ENCODE measurements at regions not wholly inside any gene's neighbourhood (a gene's known extent, or its start where the extent isn't known, plus 50 kb on each side); places are given as distances from the start of the nearest gene placed in this dataset.
"Not testable (repeated sequence)": the region's sequence is repeated elsewhere in the genome, so short reads cannot be mapped to it uniquely, and the experiment has no call there.

DNA sequence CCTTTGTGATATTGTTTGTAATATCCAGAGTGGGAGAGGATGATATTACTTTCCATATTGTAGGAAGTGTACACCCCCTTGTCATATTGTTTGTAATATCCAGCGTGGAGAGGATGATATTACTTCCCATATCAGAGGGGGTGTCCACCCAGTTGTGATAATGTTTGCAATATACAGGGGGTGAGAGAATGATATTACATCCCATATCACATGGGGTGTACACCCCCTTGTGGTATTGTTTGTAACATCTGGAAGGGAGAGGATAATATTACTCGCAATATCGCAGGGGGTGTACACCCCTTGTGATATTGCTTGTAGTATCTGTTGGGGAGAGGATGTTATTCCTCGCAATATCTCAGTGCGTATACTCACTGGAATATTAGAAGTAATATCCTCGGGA is 61.5 kb downstream of the PRSS23 start:
- Mint-ChIP-seq H3K36me3 (ENCODE audit: low read depth) (no peaks in the 10 kb centered on the region), H3K4me1 (ENCODE audit: low read depth) (no peaks in the 10 kb centered on the region), H3K4me3 (no peak overlapping the region), H3K27me3 (ENCODE audit: insufficient read depth) (peaks cover 3% of the 10 kb centered on the region), H3K27ac (no peak overlapping the region), H3K9me3 (no peaks in the 10 kb centered on the region)
- DNase-seq (ENCODE audit: low spot score): no peak
- intact Hi-C loops (cut with micrococcal nuclease): no loop called here

DNA sequence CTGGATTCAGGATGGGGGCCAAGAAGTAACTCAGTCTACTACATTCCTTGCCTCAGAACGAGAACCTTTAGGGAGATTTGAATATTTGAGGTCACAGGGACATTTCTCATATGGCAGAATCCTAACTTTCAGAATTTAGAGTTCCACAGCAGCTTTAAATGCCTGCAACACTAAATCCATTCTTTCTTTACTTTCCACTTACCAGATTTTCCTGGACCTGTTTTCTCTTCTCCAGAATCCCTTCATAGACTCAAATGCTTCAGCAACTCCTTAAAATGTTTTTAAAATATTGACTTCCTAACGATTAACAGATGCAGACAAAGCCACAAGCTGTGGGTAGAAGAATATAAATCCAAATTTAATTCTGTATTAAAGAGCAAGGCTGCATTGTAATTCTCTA is 63.1 kb downstream of the PRSS23 start:
- intact Hi-C loops (cut with micrococcal nuclease): no loop called here
- DNase-seq (ENCODE audit: low spot score): no peak
- no peak overlapping the region for H3K27ac Mint-ChIP-seq
- no peaks in the 10 kb centered on the region for H3K9me3 Mint-ChIP-seq
- H3K4me3 Mint-ChIP-seq: no peak overlapping the region
- no peaks in the 10 kb centered on the region for H3K36me3 Mint-ChIP-seq (ENCODE audit: low read depth)
- peaks cover 3% of the 10 kb centered on the region for H3K27me3 Mint-ChIP-seq (ENCODE audit: insufficient read depth)
- H3K4me1 Mint-ChIP-seq (ENCODE audit: low read depth): no peaks in the 10 kb centered on the region

- H3K27me3 Mint-ChIP-seq (ENCODE audit: insufficient read depth): peaks cover 5% of the 10 kb centered on the region
- DNase-seq (ENCODE audit: low spot score): no peak
- no peak overlapping the region for H3K4me3 Mint-ChIP-seq
- H3K27ac Mint-ChIP-seq: no peak overlapping the region
- no peaks in the 10 kb centered on the region for H3K9me3 Mint-ChIP-seq
- intact Hi-C loops (cut with micrococcal nuclease): loop anchor here (5.0 kb wide), 1 partner anchor 408 kb away; no protein-coding TSS in a partner anchor
- no peaks in the 10 kb centered on the region for H3K4me1 Mint-ChIP-seq (ENCODE audit: low read depth)
- H3K36me3 Mint-ChIP-seq (ENCODE audit: low read depth): no peaks in the 10 kb centered on the region
These were observed 65.1 kb downstream of the PRSS23 start for GRCh38 chr11:86865436-86865835.

GRCh38 chr11:86869531-86869930 is 69.2 kb downstream of the PRSS23 start:
- H3K9me3 Mint-ChIP-seq: no peaks in the 10 kb centered on the region
- no peak for DNase-seq (ENCODE audit: low spot score)
- no peaks in the 10 kb centered on the region for H3K4me1 Mint-ChIP-seq (ENCODE audit: low read depth)
- intact Hi-C loops (cut with micrococcal nuclease): loop anchor here (5.0 kb wide), 1 partner anchor 412 kb away; no protein-coding TSS in a partner anchor
- H3K4me3 Mint-ChIP-seq: no peak overlapping the region
- H3K27me3 Mint-ChIP-seq (ENCODE audit: insufficient read depth): peaks cover 12% of the 10 kb centered on the region
- H3K27ac Mint-ChIP-seq: no peak overlapping the region
- no peaks in the 10 kb centered on the region for H3K36me3 Mint-ChIP-seq (ENCODE audit: low read depth)

- H3K27me3 Mint-ChIP-seq (ENCODE audit: insufficient read depth): peaks cover 12% of the 10 kb centered on the region
- H3K4me3 Mint-ChIP-seq: no peak overlapping the region
- no peaks in the 10 kb centered on the region for H3K36me3 Mint-ChIP-seq (ENCODE audit: low read depth)
- intact Hi-C loops (cut with micrococcal nuclease): loop anchor here (1.0 to 5.0 kb wide), 4 partner anchors 49 to 551 kb away; no protein-coding TSS in a partner anchor
- H3K9me3 Mint-ChIP-seq: no peaks in the 10 kb centered on the region
- peak; percentile 13 for DNase-seq (ENCODE audit: low spot score)
- no peaks in the 10 kb centered on the region for H3K4me1 Mint-ChIP-seq (ENCODE audit: low read depth)
- H3K27ac Mint-ChIP-seq: no peak overlapping the region
These were observed 69.7 kb downstream of the PRSS23 start for GRCh38 chr11:86869966-86870570.

GRCh38 chr11:86873573-86874083 is 73.3 kb downstream of the PRSS23 start:
- no peak overlapping the region for H3K27ac Mint-ChIP-seq
- peaks cover 14% of the 10 kb centered on the region for H3K27me3 Mint-ChIP-seq (ENCODE audit: insufficient read depth)
- H3K4me3 Mint-ChIP-seq: no peak overlapping the region
- DNase-seq (ENCODE audit: low spot score): no peak
- H3K4me1 Mint-ChIP-seq (ENCODE audit: low read depth): no peaks in the 10 kb centered on the region
- no peaks in the 10 kb centered on the region for H3K36me3 Mint-ChIP-seq (ENCODE audit: low read depth)
- H3K9me3 Mint-ChIP-seq: no peaks in the 10 kb centered on the region
- intact Hi-C loops (cut with micrococcal nuclease): no loop called here

DNA sequence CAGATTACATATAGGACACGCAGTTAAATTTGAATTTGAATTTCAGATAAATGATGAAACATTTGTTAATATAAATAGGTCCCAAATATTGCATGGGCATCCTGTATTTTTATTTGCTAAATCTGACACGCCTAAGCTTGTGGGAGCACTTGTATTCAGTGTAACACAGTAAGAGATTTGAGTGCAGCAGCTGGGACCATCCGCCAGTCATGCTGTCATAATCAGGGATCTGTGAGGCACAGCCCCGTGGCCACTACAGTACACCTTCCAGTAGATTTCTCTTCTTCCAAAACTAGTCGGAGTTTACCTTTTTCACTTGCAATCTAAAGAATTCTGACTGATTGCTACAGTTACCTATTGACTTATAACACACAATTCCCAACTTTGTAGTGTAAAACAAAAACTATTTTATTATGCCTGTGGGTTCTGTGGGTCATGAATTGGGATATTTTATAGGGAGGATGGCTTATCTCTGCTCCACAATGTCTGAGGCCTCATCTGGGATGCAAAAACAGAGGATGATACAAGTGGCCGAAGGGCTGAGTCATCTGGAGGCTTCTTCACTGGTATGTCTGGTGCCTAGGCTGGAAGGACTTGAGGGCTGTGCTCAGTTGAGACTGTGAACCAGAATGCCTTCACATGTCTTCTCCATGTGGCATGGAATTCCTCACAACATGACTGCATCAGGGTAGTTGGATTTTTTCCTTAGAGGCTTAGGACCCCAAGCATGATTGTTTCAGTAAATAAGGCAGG is 74.1 kb downstream of the PRSS23 start:
- Mint-ChIP-seq H3K4me1 (ENCODE audit: low read depth) (no peaks in the 10 kb centered on the region), H3K27ac (no peak overlapping the region), H3K4me3 (no peak overlapping the region), H3K9me3 (no peaks in the 10 kb centered on the region), H3K27me3 (ENCODE audit: insufficient read depth) (peaks cover 14% of the 10 kb centered on the region), H3K36me3 (ENCODE audit: low read depth) (no peaks in the 10 kb centered on the region)
- intact Hi-C loops (cut with micrococcal nuclease): no loop called here
- no peak for DNase-seq (ENCODE audit: low spot score)

- H3K36me3 Mint-ChIP-seq (ENCODE audit: low read depth): no peaks in the 10 kb centered on the region
- intact Hi-C loops (cut with micrococcal nuclease): no loop called here
- no peak overlapping the region for H3K4me3 Mint-ChIP-seq
- H3K4me1 Mint-ChIP-seq (ENCODE audit: low read depth): no peaks in the 10 kb centered on the region
- H3K27ac Mint-ChIP-seq: no peak overlapping the region
- no peaks in the 10 kb centered on the region for H3K9me3 Mint-ChIP-seq
- peaks cover 8% of the 10 kb centered on the region for H3K27me3 Mint-ChIP-seq (ENCODE audit: insufficient read depth)
- DNase-seq (ENCODE audit: low spot score): no peak
These were observed 76.4 kb downstream of the PRSS23 start for GRCh38 chr11:86876716-86877234.

- Mint-ChIP-seq H3K9me3 (no peaks in the 10 kb centered on the region), H3K27ac (no peak overlapping the region), H3K4me3 (no peak overlapping the region), H3K27me3 (ENCODE audit: insufficient read depth) (peaks cover 15% of the 10 kb centered on the region), H3K4me1 (ENCODE audit: low read depth) (no peaks in the 10 kb centered on the region), H3K36me3 (ENCODE audit: low read depth) (no peaks in the 10 kb centered on the region)
- intact Hi-C loops (cut with micrococcal nuclease): no loop called here
- DNase-seq (ENCODE audit: low spot score): no peak
These were observed 77.2 kb downstream of the PRSS23 start for GRCh38 chr11:86877503-86877902.

DNA sequence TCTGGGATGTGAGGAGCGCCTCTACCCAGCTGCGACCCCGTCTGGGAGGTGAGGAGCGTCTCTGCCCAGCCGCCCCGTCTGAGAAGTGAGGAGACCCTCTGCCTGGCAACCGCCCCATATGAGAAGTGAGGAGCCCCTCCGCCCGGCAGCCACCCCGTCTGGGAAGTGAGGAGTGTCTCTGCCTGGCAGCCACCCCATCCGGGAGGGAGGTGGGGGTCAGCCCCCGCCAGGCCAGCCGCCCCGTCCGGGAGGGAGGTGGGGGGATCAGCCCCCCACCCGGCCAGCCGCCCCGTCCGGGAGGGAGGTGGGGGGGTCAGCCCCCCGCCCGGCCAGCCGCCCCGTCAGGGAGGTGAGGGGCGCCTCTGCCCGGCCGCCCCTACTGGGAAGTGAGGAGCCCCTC is 76.0 kb downstream of the FZD4 start:
- H3K9me3 Mint-ChIP-seq; intact Hi-C loops (cut with micrococcal nuclease); H3K4me3 Mint-ChIP-seq; H3K4me1 Mint-ChIP-seq (ENCODE audit: low read depth); H3K27ac Mint-ChIP-seq; H3K36me3 Mint-ChIP-seq (ENCODE audit: low read depth); DNase-seq (ENCODE audit: low spot score): not testable (repeated sequence)
- peaks cover 25% of the 10 kb centered on the region for H3K27me3 Mint-ChIP-seq (ENCODE audit: insufficient read depth)

DNA sequence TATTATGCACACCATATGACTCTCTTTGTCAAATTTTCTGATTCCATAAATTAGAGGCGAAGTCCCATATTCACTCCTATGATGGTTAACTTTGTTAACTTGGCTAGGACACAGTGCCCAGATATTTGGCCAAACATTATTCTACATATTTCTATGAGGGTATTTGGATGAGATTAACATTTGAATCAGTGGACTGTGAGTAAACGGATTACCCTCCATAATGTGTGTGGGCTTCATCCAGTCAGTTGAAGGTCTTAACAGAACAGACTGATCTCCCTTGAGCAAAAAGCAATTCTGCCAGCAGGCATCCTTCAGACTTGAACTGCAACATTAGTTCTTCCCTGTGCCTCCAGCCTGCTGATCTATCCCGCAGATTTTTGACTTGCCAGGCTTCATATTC is 69.9 kb downstream of the FZD4 start:
- intact Hi-C loops (cut with micrococcal nuclease): no loop called here
- no peak for DNase-seq (ENCODE audit: low spot score)
- Mint-ChIP-seq H3K9me3 (no peaks in the 10 kb centered on the region), H3K27me3 (ENCODE audit: insufficient read depth) (peaks cover 38% of the 10 kb centered on the region), H3K27ac (no peak overlapping the region), H3K4me1 (ENCODE audit: low read depth) (no peaks in the 10 kb centered on the region), H3K4me3 (no peak overlapping the region), H3K36me3 (ENCODE audit: low read depth) (no peaks in the 10 kb centered on the region)

DNA sequence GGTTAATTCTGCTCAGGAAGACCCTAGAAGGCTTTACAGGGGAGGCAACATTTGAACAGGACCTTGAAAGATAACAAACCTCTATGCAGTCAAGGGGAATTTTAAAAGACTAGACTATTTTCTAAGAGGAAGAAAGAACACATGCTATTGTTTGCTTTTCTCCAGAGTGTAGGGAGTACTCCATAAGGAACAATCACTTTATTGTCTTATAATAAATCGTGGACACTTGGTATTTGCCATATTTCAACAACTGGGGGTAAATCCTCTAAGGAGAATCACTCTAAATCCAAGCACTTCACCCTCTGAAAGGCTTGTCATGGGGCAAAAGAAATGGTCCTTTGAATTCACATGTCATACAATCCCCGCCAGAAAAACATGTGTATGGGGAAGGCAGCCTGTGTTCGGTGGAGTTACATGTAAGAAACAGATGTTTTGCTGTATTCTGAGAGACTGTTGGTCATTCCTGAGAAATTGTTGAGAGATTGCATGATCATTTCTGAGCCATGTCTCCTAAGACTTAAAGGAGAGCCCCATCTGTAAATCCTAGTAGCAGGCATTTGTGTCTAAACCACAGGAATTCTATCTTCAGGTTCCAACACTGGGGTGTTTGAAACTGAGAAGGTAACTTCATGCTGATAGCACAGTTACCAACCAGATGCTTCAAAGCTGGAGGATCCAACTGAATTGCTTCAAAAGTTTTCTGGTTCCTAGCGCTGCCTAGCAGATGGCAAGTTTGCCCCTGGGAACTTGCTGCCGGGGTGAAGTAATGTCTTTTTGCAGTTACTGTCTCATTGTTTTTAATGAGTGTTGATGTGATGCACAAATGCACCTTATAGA is 66.8 kb downstream of the FZD4 start:
- peaks cover 23% of the 10 kb centered on the region for H3K27me3 Mint-ChIP-seq (ENCODE audit: insufficient read depth)
- intact Hi-C loops (cut with micrococcal nuclease): no loop called here
- no peak overlapping the region for H3K4me3 Mint-ChIP-seq
- no peak overlapping the region for H3K27ac Mint-ChIP-seq
- no peaks in the 10 kb centered on the region for H3K36me3 Mint-ChIP-seq (ENCODE audit: low read depth)
- DNase-seq (ENCODE audit: low spot score): no peak
- no peaks in the 10 kb centered on the region for H3K4me1 Mint-ChIP-seq (ENCODE audit: low read depth)
- H3K9me3 Mint-ChIP-seq: no peaks in the 10 kb centered on the region

GRCh38 chr11:86889001-86889341 is 66.2 kb downstream of the FZD4 start:
- intact Hi-C loops (cut with micrococcal nuclease): no loop called here
- Mint-ChIP-seq H3K36me3 (ENCODE audit: low read depth) (no peaks in the 10 kb centered on the region), H3K4me3 (no peak overlapping the region), H3K27me3 (ENCODE audit: insufficient read depth) (peaks cover 19% of the 10 kb centered on the region), H3K9me3 (no peaks in the 10 kb centered on the region), H3K4me1 (ENCODE audit: low read depth) (no peaks in the 10 kb centered on the region), H3K27ac (no peak overlapping the region)
- DNase-seq (ENCODE audit: low spot score): no peak

Data from activated T-helper 1 cell treated with anti-CD3 and anti-CD28 coated beads, Interleukin-12 subunit alpha, Interleukin-12 subunit beta, Interleukin-2, Interleukin-4 antibody, amounts not matched to agents 30 ng/mL and 10 ng/mL and 1 ng/mL, durations not matched to agents 14 hours and 24 hours and 36 hours (primary cell).